ENCODE measurements at regions not wholly inside any gene's neighbourhood (a gene's known extent, or its start where the extent isn't known, plus 50 kb on each side); places are given as distances from the start of the nearest gene placed in this dataset.
"Not testable (repeated sequence)": the region's sequence is repeated elsewhere in the genome, so short reads cannot be mapped to it uniquely, and the experiment has no call there.

DNA sequence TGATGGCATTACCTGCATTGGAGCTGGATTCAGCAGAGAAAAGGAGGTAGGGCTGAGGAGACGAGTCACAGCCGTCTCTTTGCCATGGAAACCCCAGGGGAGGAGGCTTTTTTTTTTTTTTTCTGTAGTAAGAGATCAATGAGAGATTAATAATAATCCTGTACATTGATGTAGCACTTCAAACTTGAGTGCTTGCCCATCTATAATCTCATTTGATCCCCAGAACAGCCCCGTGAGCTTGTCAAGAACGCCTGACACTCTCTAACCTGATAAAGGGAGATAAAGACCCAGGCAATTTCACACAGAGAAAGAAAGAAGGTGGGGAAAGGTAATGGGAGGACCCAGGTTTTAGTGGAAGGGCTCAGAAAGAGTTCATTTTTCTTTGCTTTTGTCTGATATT, 195.2 kb upstream of the FOXK1 start:
- WGBS (ENCODE audit: low lambda C conversion rate, missing lambda C conversion rate), result 18% methylated on average over 4 of the region's 4 CpGs
- Histone ChIP-seq H3K27ac (no peak overlapping the region), H3K4me3 (no peak overlapping the region), H4K20me1 (ENCODE audit: insufficient read depth, poor library complexity, severe bottlenecking) (no peaks in the 10 kb centered on the region), H3K4me1 (ENCODE audit: insufficient read depth) (no peaks in the 10 kb centered on the region), H3K79me2 (no peaks in the 10 kb centered on the region), H3K36me3 (replicated peaks; ENCODE audit: insufficient read depth, low read depth) (no peaks in the 10 kb centered on the region), H3K4me2 (no peak overlapping the region), H2AFZ (no peak overlapping the region), H3K9me2 (replicated peaks; ENCODE audit: insufficient read depth) (no peaks in the 10 kb centered on the region), H3K27me3 (no peaks in the 10 kb centered on the region), H3K9me3 (ENCODE audit: low read depth) (no peaks in the 10 kb centered on the region)
- DNase-seq (ENCODE audit: low spot score), result no peak
- no peak for TF ChIP-seq EZH2 (IDR thresholded peaks at IDR 0.05; ENCODE audit: borderline replicate concordance)
- TF ChIP-seq, protein P1, sequence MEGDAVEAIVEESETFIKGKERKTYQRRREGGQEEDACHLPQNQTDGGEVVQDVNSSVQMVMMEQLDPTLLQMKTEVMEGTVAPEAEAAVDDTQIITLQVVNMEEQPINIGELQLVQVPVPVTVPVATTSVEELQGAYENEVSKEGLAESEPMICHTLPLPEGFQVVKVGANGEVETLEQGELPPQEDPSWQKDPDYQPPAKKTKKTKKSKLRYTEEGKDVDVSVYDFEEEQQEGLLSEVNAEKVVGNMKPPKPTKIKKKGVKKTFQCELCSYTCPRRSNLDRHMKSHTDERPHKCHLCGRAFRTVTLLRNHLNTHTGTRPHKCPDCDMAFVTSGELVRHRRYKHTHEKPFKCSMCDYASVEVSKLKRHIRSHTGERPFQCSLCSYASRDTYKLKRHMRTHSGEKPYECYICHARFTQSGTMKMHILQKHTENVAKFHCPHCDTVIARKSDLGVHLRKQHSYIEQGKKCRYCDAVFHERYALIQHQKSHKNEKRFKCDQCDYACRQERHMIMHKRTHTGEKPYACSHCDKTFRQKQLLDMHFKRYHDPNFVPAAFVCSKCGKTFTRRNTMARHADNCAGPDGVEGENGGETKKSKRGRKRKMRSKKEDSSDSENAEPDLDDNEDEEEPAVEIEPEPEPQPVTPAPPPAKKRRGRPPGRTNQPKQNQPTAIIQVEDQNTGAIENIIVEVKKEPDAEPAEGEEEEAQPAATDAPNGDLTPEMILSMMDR (IDR thresholded peaks at IDR 0.05; ENCODE audit: poor library complexity), result no peak
- no peak for TF ChIP-seq EZH2phosphoT487 (IDR thresholded peaks at IDR 0.05; ENCODE audit: low read depth, severe bottlenecking, unreplicated experiment)

DNA sequence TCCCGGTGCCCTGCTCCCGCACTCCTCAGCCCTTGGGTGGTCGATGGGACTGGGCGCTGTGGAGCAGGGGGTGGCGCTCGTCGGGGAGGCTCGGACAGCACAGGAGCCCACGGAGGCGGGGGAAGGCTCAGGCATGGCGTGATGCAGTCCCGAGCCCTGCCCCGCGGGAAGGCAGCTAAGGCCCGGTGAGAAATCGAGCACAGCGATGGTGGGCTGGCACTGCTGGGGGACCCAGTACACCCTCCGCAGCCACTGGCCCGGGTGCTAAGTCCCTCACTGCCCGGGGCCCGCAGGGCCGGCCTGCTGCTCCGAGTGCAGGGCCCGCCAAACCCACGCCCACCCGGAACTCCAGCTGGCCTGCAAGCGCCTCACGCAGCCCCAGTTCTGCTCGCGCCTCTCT, 185.2 kb upstream of the FOXK1 start:
- not testable (repeated sequence) for H3K4me1 ChIP-seq (ENCODE audit: insufficient read depth); H3K36me3 ChIP-seq (replicated peaks; ENCODE audit: insufficient read depth, low read depth); H4K20me1 ChIP-seq (ENCODE audit: insufficient read depth, poor library complexity, severe bottlenecking); DNase-seq (ENCODE audit: low spot score); H2AFZ ChIP-seq; H3K4me3 ChIP-seq; H3K27me3 ChIP-seq; H3K9me3 ChIP-seq (ENCODE audit: low read depth); H3K9me2 ChIP-seq (replicated peaks; ENCODE audit: insufficient read depth); H3K4me2 ChIP-seq; H3K27ac ChIP-seq; H3K79me2 ChIP-seq
- WGBS (ENCODE audit: low lambda C conversion rate, missing lambda C conversion rate), result 97% methylated on average over 20 of the region's 30 CpGs

DNA sequence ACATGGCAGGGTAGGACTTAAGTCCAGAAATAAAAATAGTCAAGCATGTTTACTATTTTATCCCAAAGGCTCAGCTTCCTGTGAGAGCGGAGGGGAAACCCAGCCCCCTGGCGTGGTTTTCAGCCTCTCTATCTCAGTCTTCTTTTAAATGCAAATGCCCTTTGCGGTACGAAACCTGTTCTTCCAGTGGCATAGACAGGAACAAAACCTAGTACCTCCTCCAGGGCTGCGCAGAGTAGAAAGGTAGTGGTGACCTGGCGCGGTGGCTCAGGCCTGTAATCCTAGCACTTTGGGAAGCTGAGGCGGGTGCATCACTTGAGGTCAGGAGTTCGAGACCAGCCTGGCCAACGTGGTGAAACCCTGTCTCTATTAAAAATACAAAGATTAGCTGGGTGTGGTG, 181.3 kb upstream of the FOXK1 start:
- no peaks in the 10 kb centered on the region for H3K9me3 ChIP-seq (ENCODE audit: low read depth)
- H4K20me1 ChIP-seq (ENCODE audit: insufficient read depth, poor library complexity, severe bottlenecking), result no peaks in the 10 kb centered on the region
- no peak overlapping the region for H2AFZ ChIP-seq
- TF ChIP-seq EZH2phosphoT487 (IDR thresholded peaks at IDR 0.05; ENCODE audit: low read depth, severe bottlenecking, unreplicated experiment), result no peak
- TF ChIP-seq EZH2 (IDR thresholded peaks at IDR 0.05; ENCODE audit: borderline replicate concordance), result no peak
- peaks cover 5% of the 10 kb centered on the region for H3K4me1 ChIP-seq (ENCODE audit: insufficient read depth)
- H3K4me3 ChIP-seq, result no peak overlapping the region
- H3K79me2 ChIP-seq, result no peaks in the 10 kb centered on the region
- no peaks in the 10 kb centered on the region for H3K9me2 ChIP-seq (replicated peaks; ENCODE audit: insufficient read depth)
- no peak overlapping the region for H3K4me2 ChIP-seq
- 55% methylated on average over 10 of the region's 10 CpGs for WGBS (ENCODE audit: low lambda C conversion rate, missing lambda C conversion rate)
- H3K27ac ChIP-seq, result peak overlapping the region; percentile 68
- no peaks in the 10 kb centered on the region for H3K36me3 ChIP-seq (replicated peaks; ENCODE audit: insufficient read depth, low read depth)
- no peak for DNase-seq (ENCODE audit: low spot score)
- no peaks in the 10 kb centered on the region for H3K27me3 ChIP-seq

DNA sequence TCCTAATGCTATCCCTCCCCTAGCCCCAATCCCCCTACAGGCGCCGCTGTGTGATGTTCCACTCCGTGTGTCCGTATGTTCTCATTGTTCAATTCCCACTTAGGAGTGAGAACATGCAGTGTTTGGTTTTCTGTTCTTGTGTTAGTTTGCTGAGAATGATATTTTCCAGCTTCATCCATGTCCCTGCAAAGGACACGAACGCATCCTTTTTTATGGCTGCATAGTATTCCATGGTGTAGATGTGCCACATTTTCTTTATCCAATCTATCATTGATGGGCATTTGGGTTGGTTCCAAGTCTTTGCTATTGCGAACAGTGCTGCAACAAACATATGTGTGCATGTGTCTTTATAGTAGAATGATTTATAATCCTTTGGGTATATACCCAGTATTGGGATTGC, 174.2 kb upstream of the FOXK1 start:
- H3K36me3 ChIP-seq (replicated peaks; ENCODE audit: insufficient read depth, low read depth); H3K4me2 ChIP-seq; H3K9me2 ChIP-seq (replicated peaks; ENCODE audit: insufficient read depth); DNase-seq (ENCODE audit: low spot score); H3K9me3 ChIP-seq (ENCODE audit: low read depth); H2AFZ ChIP-seq; H3K79me2 ChIP-seq; H4K20me1 ChIP-seq (ENCODE audit: insufficient read depth, poor library complexity, severe bottlenecking); H3K27ac ChIP-seq; H3K4me3 ChIP-seq; H3K4me1 ChIP-seq (ENCODE audit: insufficient read depth); H3K27me3 ChIP-seq: not testable (repeated sequence)
- 83% methylated on average over 7 of the region's 7 CpGs for WGBS (ENCODE audit: low lambda C conversion rate, missing lambda C conversion rate)

DNA sequence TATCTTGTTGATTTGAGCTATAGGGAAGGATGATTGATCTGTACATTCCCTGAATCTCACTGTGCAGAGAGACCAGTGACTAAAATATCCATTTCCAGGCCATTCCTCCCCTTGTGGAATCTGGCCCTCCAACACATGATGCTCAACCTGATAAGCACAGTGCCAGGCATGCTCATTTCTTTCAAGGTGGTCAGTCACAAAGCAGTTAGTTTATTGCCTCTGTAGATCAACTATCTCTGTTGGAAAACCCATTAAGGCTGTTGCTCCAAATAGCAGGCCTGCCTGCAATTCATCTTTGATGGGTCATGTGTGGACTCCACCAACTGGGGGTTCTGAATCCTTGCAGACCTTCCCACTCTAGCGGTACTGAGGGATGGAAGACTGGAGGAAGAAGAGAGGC, 168.6 kb upstream of the FOXK1 start:
- WGBS (ENCODE audit: low lambda C conversion rate, missing lambda C conversion rate), result 92% methylated on average over 1 of the region's 1 CpG
- DNase-seq (ENCODE audit: low spot score), result no peak
- H3K4me3 ChIP-seq, result no peak overlapping the region
- no peaks in the 10 kb centered on the region for H3K9me3 ChIP-seq (ENCODE audit: low read depth)
- no peaks in the 10 kb centered on the region for H4K20me1 ChIP-seq (ENCODE audit: insufficient read depth, poor library complexity, severe bottlenecking)
- TF ChIP-seq, protein P1 (IDR thresholded peaks at IDR 0.05; ENCODE audit: poor library complexity), result no peak
- TF ChIP-seq EZH2phosphoT487 (IDR thresholded peaks at IDR 0.05; ENCODE audit: low read depth, severe bottlenecking, unreplicated experiment) (no peak), EZH2 (IDR thresholded peaks at IDR 0.05; ENCODE audit: borderline replicate concordance) (no peak)
- no peaks in the 10 kb centered on the region for H3K9me2 ChIP-seq (replicated peaks; ENCODE audit: insufficient read depth)
- no peak overlapping the region for H3K27ac ChIP-seq
- no peaks in the 10 kb centered on the region for H3K36me3 ChIP-seq (replicated peaks; ENCODE audit: insufficient read depth, low read depth)
- no peak overlapping the region for H2AFZ ChIP-seq
- no peaks in the 10 kb centered on the region for H3K4me1 ChIP-seq (ENCODE audit: insufficient read depth)
- H3K27me3 ChIP-seq, result peaks cover 3% of the 10 kb centered on the region
- no peaks in the 10 kb centered on the region for H3K79me2 ChIP-seq
- no peak overlapping the region for H3K4me2 ChIP-seq
